Femur (tissue), 1 donor: ENCODE measurements at regions not wholly inside any gene's neighbourhood (a gene's known extent, or its start where the extent isn't known, plus 50 kb on each side); places are given as distances from the start of the nearest gene placed in this dataset.

Source experiments
- DNase-seq: peaks from one replicate; pipeline ENCODE4 v3.0.0-alpha.2; 2017

DNA sequence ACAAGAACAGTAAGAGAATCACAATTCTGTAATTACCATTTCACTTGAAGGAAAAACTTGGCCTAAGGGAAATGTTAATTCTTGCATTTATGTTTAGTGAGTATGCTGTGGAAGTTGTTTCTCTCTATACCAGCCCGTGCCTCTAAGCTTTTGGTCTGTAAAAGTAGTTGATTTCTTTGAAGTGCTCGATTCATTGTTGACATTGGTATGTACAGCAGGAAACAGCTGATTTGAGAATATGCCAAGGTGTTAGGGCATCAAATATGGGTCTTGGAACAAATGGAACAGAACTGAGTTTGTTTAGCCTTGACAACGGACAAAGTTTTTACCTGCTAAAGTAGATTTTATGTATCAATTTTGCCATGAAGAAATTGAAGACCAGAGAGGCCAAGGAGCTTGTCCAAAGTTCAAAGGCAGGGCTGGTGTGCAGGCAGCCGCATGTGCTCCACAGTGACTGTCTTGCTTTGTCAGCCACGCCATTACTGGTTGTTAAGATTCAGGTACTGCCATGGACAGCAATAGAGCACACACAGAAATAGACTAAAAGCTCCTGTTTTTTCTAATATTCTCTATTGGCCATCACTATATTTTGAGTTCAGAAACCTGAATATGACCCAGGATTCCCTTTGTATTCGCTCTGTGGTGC, 75.5 kb upstream of the TLR3 start:
- DNase-seq: no peak

DNA sequence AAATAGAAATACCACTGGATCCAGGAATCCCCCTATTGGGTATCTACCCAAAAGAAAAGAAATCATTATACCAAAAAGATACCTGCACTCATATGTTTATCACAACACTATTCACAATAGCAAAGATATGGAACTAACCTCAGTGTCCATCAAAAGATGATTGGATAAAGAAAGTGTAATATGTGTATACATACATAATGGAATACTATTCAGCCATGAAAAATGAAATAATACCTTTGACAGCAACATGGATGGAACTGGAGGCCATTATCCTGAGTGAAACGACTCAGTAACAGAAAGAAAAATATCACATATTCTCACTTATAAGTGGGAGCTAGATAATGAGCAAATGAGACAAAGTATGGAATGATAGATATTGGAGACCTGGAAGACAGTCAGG, 74.2 kb upstream of the TLR3 start:
- DNase-seq: no peak

DNA sequence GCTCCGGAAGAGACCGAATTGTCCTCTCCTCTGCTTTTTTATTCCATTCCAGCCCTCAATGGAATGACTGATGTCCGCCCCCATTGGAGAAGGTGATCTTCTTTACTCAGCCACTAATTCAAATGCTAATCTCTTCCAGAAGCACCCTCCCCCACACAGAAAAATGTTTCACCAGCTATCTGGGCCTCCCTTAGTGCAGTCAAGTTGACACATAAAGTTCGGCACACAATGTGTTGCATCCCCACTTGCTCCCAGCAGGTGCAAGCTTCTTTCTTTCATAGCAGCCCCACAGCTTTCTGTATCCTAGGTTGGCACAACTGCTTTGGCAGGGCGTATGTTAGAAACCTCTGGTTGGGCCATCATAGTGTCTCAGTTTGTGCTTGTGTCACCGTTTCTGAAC, 73.3 kb upstream of the TLR3 start:
- no peak for DNase-seq

GRCh38 chr4:185997296-185997695, 71.7 kb upstream of the TLR3 start:
- no peak for DNase-seq

DNA sequence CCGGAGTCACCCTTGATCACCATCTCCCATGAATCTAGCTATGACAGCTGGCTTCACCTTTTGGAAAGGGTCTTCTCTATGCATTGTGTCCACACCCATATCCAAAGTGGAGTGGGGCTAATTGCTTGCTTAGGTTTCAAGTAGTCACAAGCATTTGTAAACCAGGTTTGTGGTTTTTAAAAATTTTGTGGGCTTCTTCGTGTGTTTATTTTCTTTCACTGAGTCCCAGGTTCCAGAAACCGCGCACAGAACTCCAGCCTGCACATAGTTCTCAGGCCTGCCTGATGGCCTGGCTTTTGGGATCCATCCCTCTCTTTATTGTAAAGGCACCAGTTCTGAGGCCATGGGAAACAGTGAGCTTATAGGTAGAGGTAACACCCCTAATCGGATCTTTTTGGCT, 70.2 kb upstream of the TLR3 start:
- DNase-seq: no peak

GRCh38 chr4:185999207-185999606, 69.7 kb upstream of the TLR3 start:
- DNase-seq: no peak

DNA sequence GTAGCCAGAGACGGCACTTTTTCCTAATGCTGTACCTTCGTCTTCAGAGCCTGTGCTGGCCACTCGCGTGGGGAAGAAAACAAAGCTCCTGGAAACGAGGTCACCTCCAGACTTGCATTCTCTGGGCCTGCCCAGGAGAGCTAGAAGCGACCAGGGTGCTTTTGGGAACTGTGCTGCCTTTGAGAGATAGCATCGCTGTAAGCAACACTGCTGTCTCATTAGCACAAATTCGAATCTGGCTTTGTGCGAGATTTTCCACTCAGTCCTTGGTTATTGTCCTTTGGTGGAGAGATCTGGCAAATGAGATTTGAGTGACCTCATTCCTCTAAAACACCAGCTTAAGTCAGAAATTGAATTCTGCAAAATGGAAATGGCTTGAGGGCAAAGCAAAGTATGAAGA, 66.1 kb upstream of the TLR3 start:
- DNase-seq: no peak

DNA sequence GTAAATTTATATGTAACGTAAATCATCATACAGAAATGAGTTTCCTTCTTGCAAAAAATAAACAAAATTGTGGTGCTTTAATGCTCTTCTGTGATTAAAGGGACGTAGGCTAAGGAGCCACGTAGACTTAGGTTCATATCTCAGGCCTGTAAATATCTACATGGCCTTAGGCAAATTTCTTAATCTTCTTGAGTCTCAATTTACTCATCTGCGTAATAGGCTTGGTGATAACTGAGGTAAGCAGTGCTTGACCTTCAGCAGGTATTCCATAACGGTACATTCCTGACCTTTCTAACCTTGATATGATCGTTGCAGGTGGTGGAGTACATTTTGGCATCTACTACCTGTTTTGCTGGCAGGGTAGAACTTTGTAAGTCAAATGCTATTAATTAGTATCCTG, 65.2 kb upstream of the TLR3 start:
- DNase-seq: no peak

DNA sequence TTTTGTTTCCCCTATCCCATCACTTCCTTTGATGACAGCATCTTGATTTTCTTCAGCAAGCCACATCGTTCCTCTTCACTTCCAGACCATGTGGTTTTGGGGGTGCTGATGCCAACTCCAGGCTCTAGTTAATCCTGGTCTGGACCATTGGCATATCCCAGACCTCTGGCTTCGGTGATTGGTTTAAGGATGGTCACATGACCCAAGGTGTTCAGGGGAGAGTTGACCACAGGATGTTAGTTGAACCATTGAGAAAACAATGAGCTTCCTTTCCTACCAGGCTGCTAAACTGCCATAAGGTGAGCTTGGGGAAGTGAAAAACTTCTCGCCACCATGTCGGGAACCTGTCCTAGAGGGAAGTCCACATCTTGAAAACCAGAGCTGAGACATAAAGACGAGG, 60.9 kb upstream of the TLR3 start:
- no peak for DNase-seq

GRCh38 chr4:186009976-186010375, 59.0 kb upstream of the TLR3 start:
- no peak for DNase-seq

DNA sequence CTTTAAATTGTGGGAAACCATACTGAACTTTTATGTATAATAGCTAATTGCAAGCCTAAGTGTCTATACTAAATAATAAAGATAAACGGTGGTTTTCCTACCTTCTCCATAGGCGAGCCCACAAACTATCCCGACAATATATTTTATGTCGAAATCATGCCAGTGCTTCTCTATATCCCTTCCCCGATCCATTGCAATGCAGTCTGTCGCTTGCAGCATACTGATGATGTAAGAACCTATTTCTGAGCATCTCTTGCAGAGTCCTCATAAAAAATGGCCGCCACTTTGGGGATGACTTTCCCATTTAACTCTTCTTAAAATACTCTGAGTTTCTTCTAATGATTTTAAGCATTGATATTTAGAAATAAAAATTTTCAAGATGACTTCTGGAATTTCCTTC, 58.1 kb upstream of the TLR3 start:
- no peak for DNase-seq

- DNase-seq: no peak
Observed at GRCh38 chr4:186012071-186012470, 56.9 kb upstream of the TLR3 start.

DNA sequence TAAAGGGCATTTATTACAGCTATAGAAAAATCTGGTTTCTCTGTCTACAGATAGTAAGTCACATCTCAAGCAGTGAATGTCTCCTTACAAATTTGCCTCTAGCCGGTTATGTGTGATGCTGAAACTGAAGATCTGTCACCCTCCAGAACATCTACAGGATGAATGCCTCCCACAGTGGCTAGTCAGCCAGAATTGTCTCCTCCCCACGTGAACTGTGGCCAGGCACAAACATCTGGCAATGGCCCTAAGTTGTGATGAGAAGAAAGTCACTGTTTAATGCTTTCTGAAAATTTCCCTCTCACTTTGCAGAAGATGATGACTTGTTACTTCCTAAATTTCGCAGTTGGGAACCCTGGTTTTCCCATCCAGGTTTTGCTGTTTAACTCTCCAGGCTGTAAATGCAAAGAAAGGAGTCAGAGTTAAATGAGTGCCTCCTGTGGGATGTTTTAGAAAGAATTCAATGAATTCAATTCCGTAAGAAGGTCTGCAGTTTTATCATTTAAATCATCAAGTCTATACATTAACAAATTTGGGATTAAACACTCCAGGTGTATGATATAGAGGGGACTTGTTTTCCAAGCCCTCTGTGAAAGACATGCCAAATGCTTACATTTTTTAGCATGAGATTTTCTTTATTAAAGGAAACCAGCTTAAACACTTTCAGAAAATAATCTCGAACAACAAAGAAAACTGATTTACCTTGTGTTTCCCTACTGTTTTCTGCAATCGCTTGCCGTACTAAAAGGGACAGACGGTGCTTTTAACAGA, 55.4 kb upstream of the TLR3 start:
- DNase-seq: no peak

GRCh38 chr4:186015212-186015817, 53.6 kb upstream of the TLR3 start:
- no peak for DNase-seq

GRCh38 chr4:186016796-186017195, 52.2 kb upstream of the TLR3 start:
- DNase-seq: no peak

- DNase-seq: no peak
Observed at GRCh38 chr4:186017801-186018200, 51.2 kb upstream of the TLR3 start.

DNA sequence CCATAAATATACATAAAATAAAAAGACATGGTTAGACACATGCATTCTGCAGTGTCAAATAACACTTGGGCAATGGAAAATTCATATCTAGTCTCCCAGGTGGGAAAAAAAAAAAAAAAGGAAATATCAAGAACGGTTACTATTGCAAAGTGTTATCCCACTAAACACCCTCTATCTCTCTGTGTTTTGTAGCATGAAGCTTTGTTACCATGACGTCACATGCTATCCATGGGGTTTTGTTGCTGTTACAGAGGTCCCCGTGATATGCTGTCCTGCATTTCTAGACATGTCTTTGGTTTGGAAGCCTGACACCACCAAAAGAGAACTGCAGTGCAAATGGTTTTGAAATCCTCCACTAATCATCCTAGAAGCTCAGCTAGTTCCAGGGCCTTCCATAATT, 50.7 kb upstream of the TLR3 start:
- DNase-seq: no peak

- no peak for DNase-seq
Observed at GRCh38 chr4:186018784-186019183, 50.2 kb upstream of the TLR3 start.
